HepG2 (cell line): ENCODE measurements at regions not wholly inside any gene's neighbourhood (a gene's known extent, or its start where the extent isn't known, plus 50 kb on each side); places are given as distances from the start of the nearest gene placed in this dataset.

Experiments used
- ATAC-seq: fragments of 200-7000 bp; cut with Tn5 transposase; 3 replicates; pipeline ENCODE4 v1.9.1; 2020; ENCODE audit warnings: mild to moderate bottlenecking, moderate library complexity
- BruUV-seq: library from RNA; stranded (reverse); fragments of 400-500 nt; replicated peaks from 2 replicates; lab custom pipeline; 2021; lab: Mats Ljungman, UMichigan
- CTCF ChIA-PET: fragments of 300-600 bp; formaldehyde crosslinking; extraction: SDS; loops from one replicate; lab custom pipeline; 2021; ENCODE audit warnings: low total read pairs, inconsistent platforms, low intra/inter-chr PET ratio; lab: Yijun Ruan, JAX
- POLR2A ChIA-PET: fragments of 350-600 bp; sonication (Branson Sonifier 250); formaldehyde crosslinking; loops from one replicate; lab custom pipeline; 2020; ENCODE audit warnings: antibody characterized with exemption, inconsistent platforms; lab: Yijun Ruan, JAX
- DNase-seq: peaks from one replicate; pipeline ENCODE4 v3.0.0-alpha.2; 2015; ENCODE audit warnings: low spot score
- FAIRE-seq: peaks from 3 replicates; lab custom pipeline; 2011; peaks lifted over from hg19 to GRCh38; lab: Jason Lieb, UNC
- H2AFZ ChIP-seq: one replicate; pipeline ENCODE4 v1.6.1; 2011; ENCODE audit warnings: low read length, inconsistent platforms
- H3K27ac ChIP-seq: fragments of 300-600 bp; 3 replicates; pipeline ENCODE4 v1.8.0; 2011; ENCODE audit warnings: mixed run types, mild to moderate bottlenecking, mixed read lengths, low read length, inconsistent platforms; ENCODE audit not compliant: insufficient read depth; ENCODE audit errors: extremely low read length
- H3K27me3 ChIP-seq, 2 experiments: fragments of 200-600 bp in 1 of 2; 2 replicates in 1 of 2; 3 replicates in 1 of 2; pipeline versions ENCODE4 v1.6.0 to v1.8.0; 2011; ENCODE audit warnings: low read length in 2 of 2, mild to moderate bottlenecking in 2 of 2, moderate library complexity in 2 of 2, inconsistent platforms in 1 of 2; ENCODE audit not compliant: insufficient read depth in 2 of 2, control insufficient read depth in 1 of 2
- H3K36me3 ChIP-seq, 2 experiments: fragments of 200-600 bp in 1 of 2; replicated peaks in 1 of 2; 2 replicates in 1 of 2; 3 replicates in 1 of 2; pipeline versions ENCODE4 v1.5.1 to v1.8.0; 2011; ENCODE audit warnings: low read length in 2 of 2, inconsistent platforms in 1 of 2; ENCODE audit not compliant: insufficient read depth in 2 of 2, control insufficient read depth in 1 of 2
- H3K4me1 ChIP-seq: 2 replicates; pipeline ENCODE4 v1.5.1; 2012; ENCODE audit warnings: low read length, inconsistent platforms; ENCODE audit not compliant: insufficient read depth
- H3K4me2 ChIP-seq: 2 replicates; pipeline ENCODE4 v1.6.0; 2011; ENCODE audit warnings: low read depth, low read length, inconsistent platforms
- H3K4me3 ChIP-seq, 3 experiments: fragments of 200-600 bp in 1 of 3; sonication (generic), shearing (Covaris generic) in 1 of 3; replicated peaks in 1 of 3; 2 replicates each; pipeline ENCODE4 v1.5.1; 2011 to 2016; ENCODE audit warnings: low read length in 3 of 3, inconsistent platforms in 2 of 3, low read depth in 2 of 3, mild to moderate bottlenecking in 2 of 3, control low read depth in 1 of 3, mixed read lengths in 1 of 3; ENCODE audit not compliant: insufficient read depth in 1 of 3
- H3K79me2 ChIP-seq: one replicate; pipeline ENCODE4 v1.6.1; 2011; ENCODE audit warnings: low read length, inconsistent platforms; ENCODE audit not compliant: insufficient read depth
- H3K9ac ChIP-seq: 2 replicates; pipeline ENCODE4 v1.6.0; 2011; ENCODE audit warnings: mild to moderate bottlenecking, low read depth, low read length, inconsistent platforms; ENCODE audit not compliant: insufficient read depth
- H3K9me3 ChIP-seq: 2 replicates; pipeline ENCODE4 v1.5.1; 2012; ENCODE audit warnings: mild to moderate bottlenecking, low read length
- H4K20me1 ChIP-seq: 2 replicates; pipeline ENCODE4 v1.6.0; 2011; ENCODE audit warnings: inconsistent platforms, mild to moderate bottlenecking, low read length, moderate library complexity; ENCODE audit not compliant: insufficient read depth
- CCAR2 ChIP-seq: fragments of 200-400 bp; formaldehyde crosslinking; optimal IDR thresholded peaks from 2 replicates; pipeline ENCODE3; 2018; ENCODE audit warnings: low read depth, mild to moderate bottlenecking, low read length, moderate library complexity
- JUNB ChIP-seq: sonication (generic); formaldehyde crosslinking; IDR thresholded peaks from 2 replicates; pipeline ENCODE4 v1.8.0; 2022; ENCODE audit warnings: missing genetic modification reagents, mild to moderate bottlenecking, borderline replicate concordance
- MTA3 ChIP-seq: sonication (generic); formaldehyde crosslinking; IDR thresholded peaks from 2 replicates; pipeline ENCODE4 v1.4.0; 2020; ENCODE audit warnings: missing genetic modification reagents
- NR2F2 ChIP-seq: IDR thresholded peaks from 2 replicates; pipeline ENCODE4 v1.6.1; 2012; ENCODE audit warnings: low read depth, inconsistent platforms, borderline replicate concordance
- RBM22 ChIP-seq: fragments of 200-400 bp; formaldehyde crosslinking; optimal IDR thresholded peaks from 2 replicates; pipeline ENCODE3; 2017; ENCODE audit warnings: mild to moderate bottlenecking, low read length, moderate library complexity
- SMARCC2 ChIP-seq: fragments of 450-650 bp; IDR thresholded peaks from 2 replicates; pipeline ENCODE4 v1.6.1; 2017; ENCODE audit warnings: antibody characterized with exemption, mild to moderate bottlenecking
- XBP1 ChIP-seq: sonication (generic); formaldehyde crosslinking; IDR thresholded peaks from 2 replicates; pipeline ENCODE4 v1.5.0; 2020; ENCODE audit warnings: missing genetic modification reagents
- ZC3H13 ChIP-seq: sonication (generic); formaldehyde crosslinking; IDR thresholded peaks from 2 replicates; pipeline ENCODE4 v1.8.1; 2023; ENCODE audit warnings: mild to moderate bottlenecking, missing genetic modification reagents, moderate library complexity
- ZNF564 ChIP-seq: sonication (generic); formaldehyde crosslinking; IDR thresholded peaks from 2 replicates; pipeline ENCODE4 v1.8.1; 2023; ENCODE audit warnings: mild to moderate bottlenecking, missing genetic modification reagents
- ZNF615 ChIP-seq: sonication (generic); formaldehyde crosslinking; IDR thresholded peaks from 2 replicates; pipeline ENCODE4 v1.5.0; 2020; ENCODE audit warnings: mild to moderate bottlenecking, missing genetic modification reagents, borderline replicate concordance
- WGBS: methylation state at CpG from one replicate; pipeline ENCODE4 v1.1.6; 2017; ENCODE audit warnings: low lambda C conversion rate; 5-methylcytosine and 5-hydroxymethylcytosine counted together
- in situ Hi-C: cut with HindIII; loops from 2 replicates; pipeline ENCODE4 v1.10.0; 2017; ENCODE audit warnings: low pct_unique_long_range_greater_than_20kb; ENCODE audit not compliant: extremely low pct_ligation_motif_present
- intact Hi-C: fragments of 100-400 bp; cut with micrococcal nuclease; formaldehyde crosslinking; loops from one replicate; pipeline ENCODE4 v1.10.0; 2022; ENCODE audit not compliant: unreplicated experiment
- TF ChIP-seq, protein P1 (sequence below): sonication (generic); formaldehyde crosslinking; IDR thresholded peaks from 2 replicates; pipeline ENCODE4 v1.4.0; 2020; ENCODE audit warnings: missing genetic modification reagents
- TF ChIP-seq, protein P2 (sequence below): sonication (generic); formaldehyde crosslinking; IDR thresholded peaks from 2 replicates; pipeline ENCODE4 v1.4.0; 2020; ENCODE audit warnings: mild to moderate bottlenecking, missing genetic modification reagents

DNA sequence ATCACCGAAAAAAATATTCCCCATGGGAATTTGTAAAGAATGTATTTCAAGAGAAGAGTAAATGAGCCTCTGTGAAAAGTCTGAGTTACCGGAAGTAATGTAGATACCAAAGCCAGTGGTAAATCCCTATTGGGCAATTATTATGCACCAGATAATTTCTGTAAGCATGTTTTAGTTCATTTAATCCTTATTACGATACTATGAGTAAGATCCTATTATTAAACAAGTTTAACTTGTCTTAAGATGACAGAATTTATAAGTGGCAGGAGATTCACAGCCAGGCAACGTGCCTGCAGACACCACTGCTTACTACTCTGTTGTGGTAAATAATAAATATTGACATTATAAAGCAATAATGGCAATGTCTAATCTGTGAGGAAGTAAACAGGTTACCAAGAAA is 280.8 kb upstream of the RGPD4 start:
- Histone ChIP-seq H3K4me3 (no peak overlapping the region), H3K79me2 (no peaks in the 10 kb centered on the region), H3K36me3 (no peaks in the 10 kb centered on the region), H3K27ac (no peak overlapping the region), H4K20me1 (no peaks in the 10 kb centered on the region), H3K9ac (no peak overlapping the region), H2AFZ (no peak overlapping the region), H3K27me3 (no peaks in the 10 kb centered on the region), H3K4me1 (no peaks in the 10 kb centered on the region), H3K4me2 (no peak overlapping the region), H3K9me3 (no peaks in the 10 kb centered on the region)
- CTCF ChIA-PET: no interaction called here
- no TSS peak for BruUV-seq
- intact Hi-C loops (no loop called here), in situ Hi-C loops (no loop called here)
- POLR2A ChIA-PET: no interaction called here
- no peak for ATAC-seq
- no peak for FAIRE-seq
- WGBS: 8% methylated on average over 4 of the region's 4 CpGs
- no peak for DNase-seq
- TF ChIP-seq ZNF564 (CRISPR knock-in tag) (no peak), NR2F2 (no peak), SMARCC2 (no peak), ZNF615 (CRISPR knock-in tag) (no peak), ZC3H13 (CRISPR knock-in tag) (no peak), JUNB (CRISPR knock-in tag) (no peak), XBP1 (CRISPR knock-in tag) (no peak), MTA3 (CRISPR knock-in tag) (no peak), RBM22 (no peak), CCAR2 (no peak)
- TF ChIP-seq, protein P1, sequence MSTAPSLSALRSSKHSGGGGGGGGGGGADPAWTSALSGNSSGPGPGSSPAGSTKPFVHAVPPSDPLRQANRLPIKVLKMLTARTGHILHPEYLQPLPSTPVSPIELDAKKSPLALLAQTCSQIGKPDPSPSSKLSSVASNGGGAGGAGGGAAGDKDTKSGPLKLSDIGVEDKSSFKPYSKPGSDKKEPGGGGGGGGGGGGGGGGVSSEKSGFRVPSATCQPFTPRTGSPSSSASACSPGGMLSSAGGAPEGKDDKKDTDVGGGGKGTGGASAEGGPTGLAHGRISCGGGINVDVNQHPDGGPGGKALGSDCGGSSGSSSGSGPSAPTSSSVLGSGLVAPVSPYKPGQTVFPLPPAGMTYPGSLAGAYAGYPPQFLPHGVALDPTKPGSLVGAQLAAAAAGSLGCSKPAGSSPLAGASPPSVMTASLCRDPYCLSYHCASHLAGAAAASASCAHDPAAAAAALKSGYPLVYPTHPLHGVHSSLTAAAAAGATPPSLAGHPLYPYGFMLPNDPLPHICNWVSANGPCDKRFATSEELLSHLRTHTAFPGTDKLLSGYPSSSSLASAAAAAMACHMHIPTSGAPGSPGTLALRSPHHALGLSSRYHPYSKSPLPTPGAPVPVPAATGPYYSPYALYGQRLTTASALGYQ (CRISPR knock-in tag): no peak
- TF ChIP-seq, protein P2, sequence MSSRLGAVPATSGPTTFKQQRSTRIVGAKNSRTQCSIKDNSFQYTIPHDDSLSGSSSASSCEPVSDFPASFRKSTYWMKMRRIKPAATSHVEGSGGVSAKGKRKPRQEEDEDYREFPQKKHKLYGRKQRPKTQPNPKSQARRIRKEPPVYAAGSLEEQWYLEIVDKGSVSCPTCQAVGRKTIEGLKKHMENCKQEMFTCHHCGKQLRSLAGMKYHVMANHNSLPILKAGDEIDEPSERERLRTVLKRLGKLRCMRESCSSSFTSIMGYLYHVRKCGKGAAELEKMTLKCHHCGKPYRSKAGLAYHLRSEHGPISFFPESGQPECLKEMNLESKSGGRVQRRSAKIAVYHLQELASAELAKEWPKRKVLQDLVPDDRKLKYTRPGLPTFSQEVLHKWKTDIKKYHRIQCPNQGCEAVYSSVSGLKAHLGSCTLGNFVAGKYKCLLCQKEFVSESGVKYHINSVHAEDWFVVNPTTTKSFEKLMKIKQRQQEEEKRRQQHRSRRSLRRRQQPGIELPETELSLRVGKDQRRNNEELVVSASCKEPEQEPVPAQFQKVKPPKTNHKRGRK: no peak
